Epithelial cell of esophagus (primary cell): ENCODE measurements at regions not wholly inside any gene's neighbourhood (a gene's known extent, or its start where the extent isn't known, plus 50 kb on each side); places are given as distances from the start of the nearest gene placed in this dataset.

Source experiments
- DNase-seq: peaks from one replicate; pipeline ENCODE4 v3.0.0; 2010; ENCODE audit warnings: low read depth
- H3K4me3 ChIP-seq: 2 replicates; pipeline ENCODE4 v1.5.1; 2011; ENCODE audit warnings: mild to moderate bottlenecking, low read length, control low read depth
- TF ChIP-seq, protein P1 (sequence below): IDR thresholded peaks from 2 replicates; pipeline ENCODE4 v1.5.1; 2011; ENCODE audit warnings: low read depth, mild to moderate bottlenecking, low read length, control low read depth, inconsistent platforms; ENCODE audit not compliant: insufficient read depth; ENCODE audit errors: missing control alignments

DNA sequence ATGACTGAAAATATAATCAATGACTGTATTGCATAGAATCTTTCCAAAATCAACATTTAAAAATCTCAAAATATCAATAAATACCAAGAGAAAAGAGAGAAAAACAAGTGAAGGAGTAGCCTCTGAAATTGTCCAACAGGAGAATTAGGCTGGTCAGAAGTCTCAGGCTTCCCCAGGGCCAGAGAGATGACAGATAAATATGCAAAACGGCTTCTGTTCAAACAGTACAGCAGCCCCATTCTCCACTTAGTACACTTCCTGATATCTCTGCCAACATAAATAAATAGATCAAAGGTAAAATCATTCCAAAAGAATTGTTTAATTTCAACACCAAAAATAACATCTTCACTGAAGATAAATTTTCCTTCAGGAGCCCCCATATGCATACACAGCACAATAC is 204.7 kb upstream of the GABRA2 start:
- TF ChIP-seq, protein P1, sequence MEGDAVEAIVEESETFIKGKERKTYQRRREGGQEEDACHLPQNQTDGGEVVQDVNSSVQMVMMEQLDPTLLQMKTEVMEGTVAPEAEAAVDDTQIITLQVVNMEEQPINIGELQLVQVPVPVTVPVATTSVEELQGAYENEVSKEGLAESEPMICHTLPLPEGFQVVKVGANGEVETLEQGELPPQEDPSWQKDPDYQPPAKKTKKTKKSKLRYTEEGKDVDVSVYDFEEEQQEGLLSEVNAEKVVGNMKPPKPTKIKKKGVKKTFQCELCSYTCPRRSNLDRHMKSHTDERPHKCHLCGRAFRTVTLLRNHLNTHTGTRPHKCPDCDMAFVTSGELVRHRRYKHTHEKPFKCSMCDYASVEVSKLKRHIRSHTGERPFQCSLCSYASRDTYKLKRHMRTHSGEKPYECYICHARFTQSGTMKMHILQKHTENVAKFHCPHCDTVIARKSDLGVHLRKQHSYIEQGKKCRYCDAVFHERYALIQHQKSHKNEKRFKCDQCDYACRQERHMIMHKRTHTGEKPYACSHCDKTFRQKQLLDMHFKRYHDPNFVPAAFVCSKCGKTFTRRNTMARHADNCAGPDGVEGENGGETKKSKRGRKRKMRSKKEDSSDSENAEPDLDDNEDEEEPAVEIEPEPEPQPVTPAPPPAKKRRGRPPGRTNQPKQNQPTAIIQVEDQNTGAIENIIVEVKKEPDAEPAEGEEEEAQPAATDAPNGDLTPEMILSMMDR = no peak
- no peak overlapping the region for H3K4me3 ChIP-seq

GRCh38 chr4:46586566-46586965 is 196.6 kb upstream of the GABRA2 start:
- no peak overlapping the region for H3K4me3 ChIP-seq
- TF ChIP-seq, protein P1 = no peak
- no peak for DNase-seq

More for the DNA sequence above, 204.7 kb upstream of the GABRA2 start:
- DNase-seq = no peak

- TF ChIP-seq, protein P1 = no peak
- H3K4me3 ChIP-seq = no peak overlapping the region
- DNase-seq = no peak
Measured at GRCh38 chr4:46581677-46582076, 191.7 kb upstream of the GABRA2 start.

GRCh38 chr4:46554760-46555465 is 165.0 kb upstream of the GABRA2 start:
- DNase-seq = no peak
- TF ChIP-seq, protein P1 = no peak
- no peak overlapping the region for H3K4me3 ChIP-seq

GRCh38 chr4:46550471-46550870 is 160.5 kb upstream of the GABRA2 start:
- no peak for DNase-seq
- TF ChIP-seq, protein P1 = no peak
- no peak overlapping the region for H3K4me3 ChIP-seq

DNA sequence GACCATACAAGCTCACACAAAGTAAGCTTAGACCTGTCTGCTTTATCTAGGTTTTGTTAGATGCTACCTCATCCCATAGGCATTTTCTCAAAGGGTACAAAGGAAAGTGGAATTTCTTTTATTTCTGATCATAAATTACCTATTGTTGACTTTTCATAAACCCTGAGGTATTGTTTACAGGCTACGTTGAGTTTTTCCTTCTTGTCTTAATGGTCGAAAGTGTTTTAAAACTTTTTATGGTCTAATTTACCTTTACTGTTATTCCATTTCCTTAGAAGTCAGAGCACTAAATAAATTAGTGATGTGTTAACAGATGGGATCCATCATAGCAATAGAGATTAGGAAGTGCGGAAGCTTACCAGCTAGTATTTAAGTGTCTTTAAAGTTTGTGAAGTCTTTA is 159.2 kb upstream of the GABRA2 start:
- no peak for DNase-seq
- TF ChIP-seq, protein P1 = no peak
- no peak overlapping the region for H3K4me3 ChIP-seq

GRCh38 chr4:46524751-46525150 is 134.8 kb upstream of the GABRA2 start:
- H3K4me3 ChIP-seq = no peak overlapping the region
- no peak for DNase-seq
- TF ChIP-seq, protein P1 = no peak
